HepG2 (cell line): ENCODE measurements at regions not wholly inside any gene's neighbourhood (a gene's known extent, or its start where the extent isn't known, plus 50 kb on each side); places are given as distances from the start of the nearest gene placed in this dataset.

Source experiments
- ATAC-seq: fragments of 200-7000 bp; cut with Tn5 transposase; 3 replicates; pipeline ENCODE4 v1.9.1; 2020; ENCODE audit warnings: mild to moderate bottlenecking, moderate library complexity
- BruUV-seq: library from RNA; stranded (reverse); fragments of 400-500 nt; replicated peaks from 2 replicates; lab custom pipeline; 2021; lab: Mats Ljungman, UMichigan
- CTCF ChIA-PET: fragments of 300-600 bp; formaldehyde crosslinking; extraction: SDS; loops from one replicate; lab custom pipeline; 2021; ENCODE audit warnings: low total read pairs, inconsistent platforms, low intra/inter-chr PET ratio; lab: Yijun Ruan, JAX
- POLR2A ChIA-PET: fragments of 350-600 bp; sonication (Branson Sonifier 250); formaldehyde crosslinking; loops from one replicate; lab custom pipeline; 2020; ENCODE audit warnings: antibody characterized with exemption, inconsistent platforms; lab: Yijun Ruan, JAX
- DNase-seq: peaks from one replicate; pipeline ENCODE4 v3.0.0-alpha.2; 2015; ENCODE audit warnings: low spot score
- FAIRE-seq: peaks from 3 replicates; lab custom pipeline; 2011; peaks lifted over from hg19 to GRCh38; lab: Jason Lieb, UNC
- H2AFZ ChIP-seq: one replicate; pipeline ENCODE4 v1.6.1; 2011; ENCODE audit warnings: low read length, inconsistent platforms
- H3K27ac ChIP-seq: fragments of 300-600 bp; 3 replicates; pipeline ENCODE4 v1.8.0; 2011; ENCODE audit warnings: mixed run types, mild to moderate bottlenecking, mixed read lengths, low read length, inconsistent platforms; ENCODE audit not compliant: insufficient read depth; ENCODE audit errors: extremely low read length
- H3K27me3 ChIP-seq, 2 experiments: fragments of 200-600 bp in 1 of 2; 2 replicates in 1 of 2; 3 replicates in 1 of 2; pipeline versions ENCODE4 v1.6.0 to v1.8.0; 2011; ENCODE audit warnings: low read length in 2 of 2, mild to moderate bottlenecking in 2 of 2, moderate library complexity in 2 of 2, inconsistent platforms in 1 of 2; ENCODE audit not compliant: insufficient read depth in 2 of 2, control insufficient read depth in 1 of 2
- H3K36me3 ChIP-seq, 2 experiments: fragments of 200-600 bp in 1 of 2; replicated peaks in 1 of 2; 2 replicates in 1 of 2; 3 replicates in 1 of 2; pipeline versions ENCODE4 v1.5.1 to v1.8.0; 2011; ENCODE audit warnings: low read length in 2 of 2, inconsistent platforms in 1 of 2; ENCODE audit not compliant: insufficient read depth in 2 of 2, control insufficient read depth in 1 of 2
- H3K4me1 ChIP-seq: 2 replicates; pipeline ENCODE4 v1.5.1; 2012; ENCODE audit warnings: low read length, inconsistent platforms; ENCODE audit not compliant: insufficient read depth
- H3K4me2 ChIP-seq: 2 replicates; pipeline ENCODE4 v1.6.0; 2011; ENCODE audit warnings: low read depth, low read length, inconsistent platforms
- H3K4me3 ChIP-seq, 3 experiments: fragments of 200-600 bp in 1 of 3; sonication (generic), shearing (Covaris generic) in 1 of 3; replicated peaks in 1 of 3; 2 replicates each; pipeline ENCODE4 v1.5.1; 2011 to 2016; ENCODE audit warnings: low read length in 3 of 3, inconsistent platforms in 2 of 3, low read depth in 2 of 3, mild to moderate bottlenecking in 2 of 3, control low read depth in 1 of 3, mixed read lengths in 1 of 3; ENCODE audit not compliant: insufficient read depth in 1 of 3
- H3K79me2 ChIP-seq: one replicate; pipeline ENCODE4 v1.6.1; 2011; ENCODE audit warnings: low read length, inconsistent platforms; ENCODE audit not compliant: insufficient read depth
- H3K9ac ChIP-seq: 2 replicates; pipeline ENCODE4 v1.6.0; 2011; ENCODE audit warnings: mild to moderate bottlenecking, low read depth, low read length, inconsistent platforms; ENCODE audit not compliant: insufficient read depth
- H3K9me3 ChIP-seq: 2 replicates; pipeline ENCODE4 v1.5.1; 2012; ENCODE audit warnings: mild to moderate bottlenecking, low read length
- H4K20me1 ChIP-seq: 2 replicates; pipeline ENCODE4 v1.6.0; 2011; ENCODE audit warnings: inconsistent platforms, mild to moderate bottlenecking, low read length, moderate library complexity; ENCODE audit not compliant: insufficient read depth
- ARID4A ChIP-seq: sonication (generic); formaldehyde crosslinking; IDR thresholded peaks from 2 replicates; pipeline ENCODE4 v1.5.0; 2020; ENCODE audit warnings: mild to moderate bottlenecking, missing genetic modification reagents, borderline replicate concordance
- RARG ChIP-seq: sonication (generic); formaldehyde crosslinking; IDR thresholded peaks from 2 replicates; pipeline ENCODE4 v1.4.0; 2020; ENCODE audit warnings: low read depth, mild to moderate bottlenecking, missing genetic modification reagents
- SMAD3 ChIP-seq: sonication (generic); formaldehyde crosslinking; IDR thresholded peaks from 2 replicates; pipeline ENCODE4 v1.4.0; 2020; ENCODE audit warnings: missing genetic modification reagents
- SNAPC2 ChIP-seq: sonication (generic); formaldehyde crosslinking; IDR thresholded peaks from 2 replicates; pipeline ENCODE4 v1.8.1; 2022; ENCODE audit warnings: mild to moderate bottlenecking, missing genetic modification reagents
- ZBTB4 ChIP-seq: sonication (generic); formaldehyde crosslinking; IDR thresholded peaks from 2 replicates; pipeline ENCODE4 v1.4.0; 2020; ENCODE audit warnings: missing genetic modification reagents, mild to moderate bottlenecking, borderline replicate concordance
- ZNF12 ChIP-seq: sonication (generic); formaldehyde crosslinking; IDR thresholded peaks from 2 replicates; pipeline ENCODE4 v1.5.0; 2020; ENCODE audit warnings: missing genetic modification reagents
- ZNF274 ChIP-seq: sonication (generic); formaldehyde crosslinking; IDR thresholded peaks from 2 replicates; pipeline ENCODE4 v1.5.1; 2020; ENCODE audit warnings: mild to moderate bottlenecking, missing genetic modification reagents
- ZNF512 ChIP-seq: sonication (generic); formaldehyde crosslinking; IDR thresholded peaks from 2 replicates; pipeline ENCODE4 v1.4.0; 2020; ENCODE audit warnings: mild to moderate bottlenecking, missing genetic modification reagents
- WGBS: methylation state at CpG from one replicate; pipeline ENCODE4 v1.1.6; 2017; ENCODE audit warnings: low lambda C conversion rate; 5-methylcytosine and 5-hydroxymethylcytosine counted together
- in situ Hi-C: cut with HindIII; loops from 2 replicates; pipeline ENCODE4 v1.10.0; 2017; ENCODE audit warnings: low pct_unique_long_range_greater_than_20kb; ENCODE audit not compliant: extremely low pct_ligation_motif_present
- intact Hi-C: fragments of 100-400 bp; cut with micrococcal nuclease; formaldehyde crosslinking; loops from one replicate; pipeline ENCODE4 v1.10.0; 2022; ENCODE audit not compliant: unreplicated experiment

- no peak for TF ChIP-seq ARID4A (CRISPR knock-in tag)
- TF ChIP-seq, all 625 proteins: peak for 0
Observed at GRCh38 chr10:8380833-8381496, 326.5 kb downstream of the GATA3 start (continued).

GRCh38 chr10:8386781-8387180, 332.3 kb downstream of the GATA3 start:
- Histone ChIP-seq H3K4me3 (no peak overlapping the region), H3K27ac (no peak overlapping the region), H2AFZ (no peak overlapping the region), H3K79me2 (no peaks in the 10 kb centered on the region), H3K4me1 (no peaks in the 10 kb centered on the region), H3K9me3 (no peaks in the 10 kb centered on the region), H3K9ac (no peak overlapping the region), H3K36me3 (no peaks in the 10 kb centered on the region), H3K27me3 (0 out of 5 replicates have a peak, but pooled peaks cover 0 to 1% of the 10 kb centered on the region in 2 experiments), H3K4me2 (no peak overlapping the region), H4K20me1 (no peaks in the 10 kb centered on the region)
- ChIA-PET POLR2A (no interaction called here), CTCF (no interaction called here)
- in situ Hi-C loops (no loop called here), intact Hi-C loops (no loop called here)
- BruUV-seq, result no TSS peak
- DNase-seq (no peak), FAIRE-seq (no peak), ATAC-seq (no peak)
- 0% methylated on average over 8 of the region's 8 CpGs for WGBS
- TF ChIP-seq SNAPC2 (CRISPR knock-in tag), result no peak
- TF ChIP-seq ZNF512, result no peak
- no peak for TF ChIP-seq SMAD3 (CRISPR knock-in tag)
- TF ChIP-seq RARG (CRISPR knock-in tag), result no peak
- no peak for TF ChIP-seq ZNF12 (CRISPR knock-in tag)
- TF ChIP-seq ZNF274, result no peak
- TF ChIP-seq ZBTB4 (CRISPR knock-in tag), result no peak
